ENCODE measurements at regions not wholly inside any gene's neighbourhood (a gene's known extent, or its start where the extent isn't known, plus 50 kb on each side); places are given as distances from the start of the nearest gene placed in this dataset.

GRCh38 chr5:2640717-2641116, 110.8 kb downstream of the IRX2 start:
- H3K9me3 ChIP-seq, result no peaks in the 10 kb centered on the region
- no peak for TF ChIP-seq CTCF (IDR thresholded peaks at IDR 0.05)
- no peaks in the 10 kb centered on the region for H3K36me3 ChIP-seq
- no peak overlapping the region for H3K27ac ChIP-seq
- DNase-seq (ENCODE audit: low spot score), result no peak
- H3K4me1 ChIP-seq, result no peaks in the 10 kb centered on the region
- no peaks in the 10 kb centered on the region for H3K27me3 ChIP-seq
- H3K4me3 ChIP-seq, result no peak overlapping the region

- no peaks in the 10 kb centered on the region for H3K9me3 ChIP-seq
- no peak overlapping the region for H3K27ac ChIP-seq
- TF ChIP-seq CTCF (IDR thresholded peaks at IDR 0.05), result no peak
- H3K27me3 ChIP-seq, result no peaks in the 10 kb centered on the region
- H3K4me1 ChIP-seq, result no peaks in the 10 kb centered on the region
- H3K36me3 ChIP-seq, result no peaks in the 10 kb centered on the region
- H3K4me3 ChIP-seq, result no peak overlapping the region
- no peak for DNase-seq (ENCODE audit: low spot score)
These were observed 112.1 kb downstream of the IRX2 start for GRCh38 chr5:2639425-2639824.

GRCh38 chr5:2634399-2635176, 116.9 kb downstream of the IRX2 start:
- no peaks in the 10 kb centered on the region for H3K4me1 ChIP-seq
- TF ChIP-seq CTCF (IDR thresholded peaks at IDR 0.05), result no peak
- no peaks in the 10 kb centered on the region for H3K9me3 ChIP-seq
- no peak overlapping the region for H3K27ac ChIP-seq
- no peaks in the 10 kb centered on the region for H3K27me3 ChIP-seq
- no peaks in the 10 kb centered on the region for H3K36me3 ChIP-seq
- no peak overlapping the region for H3K4me3 ChIP-seq
- DNase-seq (ENCODE audit: low spot score), result no peak

GRCh38 chr5:2633992-2634391, 117.5 kb downstream of the IRX2 start:
- H3K27ac ChIP-seq, result no peak overlapping the region
- H3K4me3 ChIP-seq, result no peak overlapping the region
- H3K4me1 ChIP-seq, result no peaks in the 10 kb centered on the region
- no peaks in the 10 kb centered on the region for H3K9me3 ChIP-seq
- DNase-seq (ENCODE audit: low spot score), result no peak
- H3K27me3 ChIP-seq, result no peaks in the 10 kb centered on the region
- H3K36me3 ChIP-seq, result no peaks in the 10 kb centered on the region
- TF ChIP-seq CTCF (IDR thresholded peaks at IDR 0.05), result no peak

- no peak for TF ChIP-seq CTCF (IDR thresholded peaks at IDR 0.05)
- no peaks in the 10 kb centered on the region for H3K27me3 ChIP-seq
- DNase-seq (ENCODE audit: low spot score), result no peak
These were observed 119.7 kb downstream of the IRX2 start for GRCh38 chr5:2631758-2632157.

GRCh38 chr5:2629045-2629444, 122.4 kb downstream of the IRX2 start:
- no peaks in the 10 kb centered on the region for H3K36me3 ChIP-seq
- TF ChIP-seq CTCF (IDR thresholded peaks at IDR 0.05), result no peak
- H3K27ac ChIP-seq, result no peak overlapping the region
- H3K4me3 ChIP-seq, result no peak overlapping the region
- H3K27me3 ChIP-seq, result no peaks in the 10 kb centered on the region
- H3K4me1 ChIP-seq, result no peaks in the 10 kb centered on the region
- DNase-seq (ENCODE audit: low spot score), result no peak
- H3K9me3 ChIP-seq, result no peaks in the 10 kb centered on the region

More at GRCh38 chr5:2631758-2632157, 119.7 kb downstream of the IRX2 start:
- Histone ChIP-seq H3K4me1 (no peaks in the 10 kb centered on the region), H3K36me3 (no peaks in the 10 kb centered on the region), H3K27ac (no peak overlapping the region), H3K4me3 (no peak overlapping the region), H3K9me3 (no peaks in the 10 kb centered on the region)
